SK-N-SH (cell line): ENCODE measurements at regions not wholly inside any gene's neighbourhood (a gene's known extent, or its start where the extent isn't known, plus 50 kb on each side); places are given as distances from the start of the nearest gene placed in this dataset.

ENCODE experiments used
- CTCF ChIA-PET: fragments of 300-600, 350-600 bp; formaldehyde crosslinking; extraction: SDS; loops from one replicate; lab custom pipeline; 2021; lab: Yijun Ruan, JAX
- POLR2A ChIA-PET: fragments of 350-600 bp; sonication (Branson Sonifier 250); formaldehyde crosslinking; extraction: SDS; loops from one replicate; lab custom pipeline; 2020; ENCODE audit warnings: antibody characterized with exemption, inconsistent platforms; lab: Yijun Ruan, JAX
- DNase-seq: peaks from one replicate; pipeline ENCODE4 v3.0.0; 2012
- H2AFZ ChIP-seq: fragments of 200-600 bp; sonication (generic); 2 replicates; pipeline ENCODE4 v1.8.1; 2016; ENCODE audit warnings: antibody characterized with exemption, mild to moderate bottlenecking, low read depth
- H3F3A ChIP-seq: fragments of 200-600 bp; sonication (generic); replicated peaks from 2 replicates; pipeline ENCODE3; 2016; ENCODE audit warnings: antibody characterized with exemption, mild to moderate bottlenecking; ENCODE audit not compliant: insufficient read depth
- H3K27ac ChIP-seq, 2 experiments: fragments of 200-500 bp in 1 of 2; fragments of 200-600 bp in 1 of 2; sonication (Bioruptor generic) in 1 of 2; sonication (generic), shearing (Covaris generic) in 1 of 2; 2 replicates each; pipeline versions ENCODE4 v1.5.1 to v1.6.1; 2014 to 2016; ENCODE audit warnings: low read depth in 2 of 2, inconsistent platforms in 1 of 2, low read length in 1 of 2, mild to moderate bottlenecking in 1 of 2, mixed read lengths in 1 of 2
- H3K27me3 ChIP-seq: fragments of 200-600 bp; sonication (generic), shearing (Covaris generic); 2 replicates; pipeline ENCODE4 v1.6.1; 2016; ENCODE audit warnings: mixed run types; ENCODE audit not compliant: insufficient read depth
- H3K36me3 ChIP-seq, 2 experiments: fragments of 200-500 bp in 1 of 2; fragments of 200-600 bp in 1 of 2; sonication (Bioruptor generic) in 1 of 2; sonication (generic) in 1 of 2; replicated peaks in 1 of 2; 2 replicates each; pipeline versions ENCODE3 to v1.5.1; 2014 to 2016; ENCODE audit warnings: low read length in 1 of 2, mild to moderate bottlenecking in 1 of 2; ENCODE audit not compliant: insufficient read depth in 2 of 2, control insufficient read depth in 1 of 2
- H3K4me1 ChIP-seq, 2 experiments: fragments of 200-500 bp in 1 of 2; fragments of 200-600 bp in 1 of 2; sonication (Bioruptor generic) in 1 of 2; sonication (generic), shearing (Covaris generic) in 1 of 2; 2 replicates each; pipeline versions ENCODE4 v1.5.1 to v1.6.1; 2014 to 2016; ENCODE audit warnings: low read depth in 1 of 2, low read length in 1 of 2, mixed run types in 1 of 2; ENCODE audit not compliant: insufficient read depth in 2 of 2, control insufficient read depth in 1 of 2
- H3K4me2 ChIP-seq: fragments of 200-600 bp; sonication (generic), shearing (Covaris generic); 2 replicates; pipeline ENCODE4 v1.6.1; 2017; ENCODE audit warnings: mixed run types
- H3K4me3 ChIP-seq, 2 experiments: fragments of 200-500 bp in 1 of 2; fragments of 200-600 bp in 1 of 2; sonication (Bioruptor generic) in 1 of 2; sonication (generic), shearing (Covaris generic) in 1 of 2; 2 replicates each; pipeline versions ENCODE4 v1.5.1 to v1.8.1; 2014 to 2016; ENCODE audit warnings: low read depth in 2 of 2, inconsistent platforms in 1 of 2, low read length in 1 of 2, mild to moderate bottlenecking in 1 of 2, mixed read lengths in 1 of 2, moderate library complexity in 1 of 2
- H3K79me2 ChIP-seq: fragments of 200-600 bp; sonication (generic); 2 replicates; pipeline ENCODE4 v1.8.1; 2017; ENCODE audit warnings: mild to moderate bottlenecking; ENCODE audit not compliant: insufficient read depth
- H3K9ac ChIP-seq: fragments of 200-600 bp; sonication (generic); 2 replicates; pipeline ENCODE4 v1.6.1; 2017; ENCODE audit warnings: mixed run types
- H3K9me2 ChIP-seq: fragments of 200-600 bp; sonication (generic); 2 replicates; pipeline ENCODE4 v1.6.1; 2017; ENCODE audit warnings: mixed run types
- H3K9me3 ChIP-seq: fragments of 200-600 bp; sonication (generic); 2 replicates; pipeline ENCODE4 v1.6.1; 2017; ENCODE audit warnings: mixed run types, mild to moderate bottlenecking, moderate library complexity
- H4K20me1 ChIP-seq: fragments of 200-600 bp; sonication (generic); 2 replicates; pipeline ENCODE4 v1.6.1; 2017; ENCODE audit warnings: mild to moderate bottlenecking, mixed run types; ENCODE audit not compliant: insufficient read depth
- CHD2 ChIP-seq: fragments of 150-350 bp; IDR thresholded peaks from 2 replicates; pipeline ENCODE4 v1.6.1; 2018; ENCODE audit warnings: low read length; ENCODE audit not compliant: partially characterized antibody
- ELF1 ChIP-seq: IDR thresholded peaks from 2 replicates; pipeline ENCODE4 v1.4.0; 2012
- EP300 ChIP-seq, 2 experiments: IDR thresholded peaks; 2 replicates each; pipeline versions ENCODE4 v1.4.0 to v1.6.1; 2012; ENCODE audit warnings: borderline replicate concordance in 1 of 2, low read depth in 1 of 2, low read length in 1 of 2
- FOSL2 ChIP-seq: IDR thresholded peaks from 2 replicates; pipeline ENCODE4 v1.4.0; 2012; ENCODE audit warnings: low read depth, mild to moderate bottlenecking, moderate library complexity, borderline replicate concordance
- MEF2A ChIP-seq: IDR thresholded peaks from 2 replicates; pipeline ENCODE4 v1.4.0; 2012; ENCODE audit warnings: low read depth, borderline replicate concordance
- RXRA ChIP-seq: IDR thresholded peaks from 2 replicates; pipeline ENCODE4 v1.4.0; 2012; ENCODE audit warnings: low read depth, mild to moderate bottlenecking, borderline replicate concordance
- SMC3 ChIP-seq: IDR thresholded peaks from 2 replicates; pipeline ENCODE4 v1.6.1; 2012; ENCODE audit warnings: low read depth, low read length, improper control_type of control experiment
- TCF12 ChIP-seq: IDR thresholded peaks from 2 replicates; pipeline ENCODE4 v1.4.0; 2012
- YY1 ChIP-seq: IDR thresholded peaks from 2 replicates; pipeline ENCODE4 v1.4.0; 2012; ENCODE audit warnings: low read depth, mild to moderate bottlenecking
- WGBS: methylation state at CpG from one replicate; pipeline ENCODE4 v1.1.6; 2017; ENCODE audit warnings: low lambda C conversion rate; 5-methylcytosine and 5-hydroxymethylcytosine counted together
- TF ChIP-seq, protein P1 (sequence below): fragments of 200-600 bp; sonication (generic); IDR thresholded peaks from 2 replicates; pipeline ENCODE4 v1.6.1; 2017; ENCODE audit warnings: antibody characterized with exemption, mild to moderate bottlenecking, moderate library complexity
- TF ChIP-seq, protein P2 (sequence below): IDR thresholded peaks from 2 replicates; pipeline ENCODE4; 2012
- TF ChIP-seq, protein P3 (sequence below): IDR thresholded peaks from 2 replicates; pipeline ENCODE4 v1.6.1; 2012; ENCODE audit warnings: mild to moderate bottlenecking, low read depth, low read length, moderate library complexity

DNA sequence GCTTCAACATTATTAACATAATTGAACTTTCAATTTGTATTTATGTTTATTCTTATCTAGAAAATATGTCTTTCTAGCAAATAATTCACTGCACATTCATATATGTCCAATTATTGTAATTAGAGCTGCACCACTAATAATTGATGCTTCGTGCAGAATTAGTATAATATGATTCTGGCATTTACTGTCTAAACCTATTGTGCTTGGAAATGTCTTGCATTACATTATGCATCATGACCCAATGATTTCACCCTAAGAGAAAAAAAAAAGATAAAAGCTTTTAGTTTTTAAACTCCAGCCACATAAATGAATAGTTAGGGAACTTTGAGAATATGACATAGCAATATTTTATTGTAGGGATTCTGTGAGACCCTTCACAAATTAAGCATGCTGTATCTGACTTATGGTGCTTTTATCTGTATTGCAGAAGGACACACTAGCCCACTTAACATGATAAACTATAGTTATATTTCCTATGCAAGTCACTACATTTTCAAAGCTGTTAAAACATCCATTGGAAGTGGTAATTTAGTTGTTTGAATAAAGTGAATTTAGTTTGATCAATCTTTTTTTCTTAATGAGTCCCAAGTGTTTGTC, 1609.1 kb downstream of the REEP3 start:
- Histone ChIP-seq H3K4me2 (no peak overlapping the region), H3K4me3 (no peak overlapping the region), H3K9ac (no peak overlapping the region), H4K20me1 (no peaks in the 10 kb centered on the region)
- DNase-seq: no peak
- CTCF ChIA-PET: interaction anchor here (0.6 kb wide), 1 partner anchor 994 kb away, joined by 3 read pairs; no protein-coding TSS in a partner anchor
- TF ChIP-seq, protein P1, sequence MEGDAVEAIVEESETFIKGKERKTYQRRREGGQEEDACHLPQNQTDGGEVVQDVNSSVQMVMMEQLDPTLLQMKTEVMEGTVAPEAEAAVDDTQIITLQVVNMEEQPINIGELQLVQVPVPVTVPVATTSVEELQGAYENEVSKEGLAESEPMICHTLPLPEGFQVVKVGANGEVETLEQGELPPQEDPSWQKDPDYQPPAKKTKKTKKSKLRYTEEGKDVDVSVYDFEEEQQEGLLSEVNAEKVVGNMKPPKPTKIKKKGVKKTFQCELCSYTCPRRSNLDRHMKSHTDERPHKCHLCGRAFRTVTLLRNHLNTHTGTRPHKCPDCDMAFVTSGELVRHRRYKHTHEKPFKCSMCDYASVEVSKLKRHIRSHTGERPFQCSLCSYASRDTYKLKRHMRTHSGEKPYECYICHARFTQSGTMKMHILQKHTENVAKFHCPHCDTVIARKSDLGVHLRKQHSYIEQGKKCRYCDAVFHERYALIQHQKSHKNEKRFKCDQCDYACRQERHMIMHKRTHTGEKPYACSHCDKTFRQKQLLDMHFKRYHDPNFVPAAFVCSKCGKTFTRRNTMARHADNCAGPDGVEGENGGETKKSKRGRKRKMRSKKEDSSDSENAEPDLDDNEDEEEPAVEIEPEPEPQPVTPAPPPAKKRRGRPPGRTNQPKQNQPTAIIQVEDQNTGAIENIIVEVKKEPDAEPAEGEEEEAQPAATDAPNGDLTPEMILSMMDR: no peak
- TF ChIP-seq MEF2A (no peak), RXRA (no peak), CHD2 (no peak), FOSL2 (no peak), YY1 (no peak), ELF1 (no peak), EP300 (IDR thresholded peaks at IDR 0.05; ENCODE audit: borderline replicate concordance in 1 of 2, low read depth in 1 of 2, low read length in 1 of 2) (no peak), SMC3 (no peak), TCF12 (no peak)
- TF ChIP-seq, protein P2, sequence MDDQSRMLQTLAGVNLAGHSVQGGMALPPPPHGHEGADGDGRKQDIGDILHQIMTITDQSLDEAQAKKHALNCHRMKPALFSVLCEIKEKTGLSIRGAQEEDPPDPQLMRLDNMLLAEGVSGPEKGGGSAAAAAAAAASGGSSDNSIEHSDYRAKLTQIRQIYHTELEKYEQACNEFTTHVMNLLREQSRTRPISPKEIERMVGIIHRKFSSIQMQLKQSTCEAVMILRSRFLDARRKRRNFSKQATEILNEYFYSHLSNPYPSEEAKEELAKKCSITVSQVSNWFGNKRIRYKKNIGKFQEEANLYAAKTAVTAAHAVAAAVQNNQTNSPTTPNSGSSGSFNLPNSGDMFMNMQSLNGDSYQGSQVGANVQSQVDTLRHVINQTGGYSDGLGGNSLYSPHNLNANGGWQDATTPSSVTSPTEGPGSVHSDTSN: no peak
- TF ChIP-seq, protein P3, sequence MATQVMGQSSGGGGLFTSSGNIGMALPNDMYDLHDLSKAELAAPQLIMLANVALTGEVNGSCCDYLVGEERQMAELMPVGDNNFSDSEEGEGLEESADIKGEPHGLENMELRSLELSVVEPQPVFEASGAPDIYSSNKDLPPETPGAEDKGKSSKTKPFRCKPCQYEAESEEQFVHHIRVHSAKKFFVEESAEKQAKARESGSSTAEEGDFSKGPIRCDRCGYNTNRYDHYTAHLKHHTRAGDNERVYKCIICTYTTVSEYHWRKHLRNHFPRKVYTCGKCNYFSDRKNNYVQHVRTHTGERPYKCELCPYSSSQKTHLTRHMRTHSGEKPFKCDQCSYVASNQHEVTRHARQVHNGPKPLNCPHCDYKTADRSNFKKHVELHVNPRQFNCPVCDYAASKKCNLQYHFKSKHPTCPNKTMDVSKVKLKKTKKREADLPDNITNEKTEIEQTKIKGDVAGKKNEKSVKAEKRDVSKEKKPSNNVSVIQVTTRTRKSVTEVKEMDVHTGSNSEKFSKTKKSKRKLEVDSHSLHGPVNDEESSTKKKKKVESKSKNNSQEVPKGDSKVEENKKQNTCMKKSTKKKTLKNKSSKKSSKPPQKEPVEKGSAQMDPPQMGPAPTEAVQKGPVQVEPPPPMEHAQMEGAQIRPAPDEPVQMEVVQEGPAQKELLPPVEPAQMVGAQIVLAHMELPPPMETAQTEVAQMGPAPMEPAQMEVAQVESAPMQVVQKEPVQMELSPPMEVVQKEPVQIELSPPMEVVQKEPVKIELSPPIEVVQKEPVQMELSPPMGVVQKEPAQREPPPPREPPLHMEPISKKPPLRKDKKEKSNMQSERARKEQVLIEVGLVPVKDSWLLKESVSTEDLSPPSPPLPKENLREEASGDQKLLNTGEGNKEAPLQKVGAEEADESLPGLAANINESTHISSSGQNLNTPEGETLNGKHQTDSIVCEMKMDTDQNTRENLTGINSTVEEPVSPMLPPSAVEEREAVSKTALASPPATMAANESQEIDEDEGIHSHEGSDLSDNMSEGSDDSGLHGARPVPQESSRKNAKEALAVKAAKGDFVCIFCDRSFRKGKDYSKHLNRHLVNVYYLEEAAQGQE: no peak
- TF ChIP-seq, all 33 proteins: peak for 0
- Histone ChIP-seq H3K79me2 (no peaks in the 10 kb centered on the region), H3K27me3 (no peaks in the 10 kb centered on the region), H3K4me1 (no peaks in the 10 kb centered on the region; a peak in 1 of 4 replicates), H3F3A (no peaks in the 10 kb centered on the region), H3K36me3 (no peaks in the 10 kb centered on the region), H3K9me2 (no peaks in the 10 kb centered on the region), H2AFZ (no peak overlapping the region), H3K27ac (no peak overlapping the region), H3K9me3 (no peaks in the 10 kb centered on the region)
- POLR2A ChIA-PET: no interaction called here
- WGBS: 7% methylated on average over 1 of the region's 1 CpG
